PC-3 (cell line): ENCODE measurements at regions not wholly inside any gene's neighbourhood (a gene's known extent, or its start where the extent isn't known, plus 50 kb on each side); places are given as distances from the start of the nearest gene placed in this dataset.

Source experiments
- CTCF ChIP-seq: fragments of 300-600 bp; sonication (generic); conservative IDR thresholded peaks from 2 replicates; pipeline ENCODE4 v1.5.1; 2017; ENCODE audit warnings: antibody characterized with exemption, low read depth, mild to moderate bottlenecking, low read length
- EZH2 ChIP-seq: fragments of 300-600 bp; sonication (generic); IDR thresholded peaks from one replicate; pipeline ENCODE4 v1.6.1; 2017; ENCODE audit warnings: antibody characterized with exemption, mild to moderate bottlenecking, low read length; ENCODE audit not compliant: unreplicated experiment
- EZH2phosphoT487 ChIP-seq: fragments of 300-600 bp; sonication (generic); IDR thresholded peaks from 2 replicates; pipeline ENCODE4 v1.6.1; 2018; ENCODE audit warnings: mild to moderate bottlenecking, antibody characterized with exemption, low read length, borderline replicate concordance

GRCh38 chr2:16214391-16214790 lies 274.0 kb downstream of the MYCN start:
- no peak for TF ChIP-seq CTCF
- no peak for TF ChIP-seq EZH2phosphoT487
- no peak for TF ChIP-seq EZH2
